ENCODE measurements at regions not wholly inside any gene's neighbourhood (a gene's known extent, or its start where the extent isn't known, plus 50 kb on each side); places are given as distances from the start of the nearest gene placed in this dataset.
"Not testable (repeated sequence)": the region's sequence is repeated elsewhere in the genome, so short reads cannot be mapped to it uniquely, and the experiment has no call there.

DNA sequence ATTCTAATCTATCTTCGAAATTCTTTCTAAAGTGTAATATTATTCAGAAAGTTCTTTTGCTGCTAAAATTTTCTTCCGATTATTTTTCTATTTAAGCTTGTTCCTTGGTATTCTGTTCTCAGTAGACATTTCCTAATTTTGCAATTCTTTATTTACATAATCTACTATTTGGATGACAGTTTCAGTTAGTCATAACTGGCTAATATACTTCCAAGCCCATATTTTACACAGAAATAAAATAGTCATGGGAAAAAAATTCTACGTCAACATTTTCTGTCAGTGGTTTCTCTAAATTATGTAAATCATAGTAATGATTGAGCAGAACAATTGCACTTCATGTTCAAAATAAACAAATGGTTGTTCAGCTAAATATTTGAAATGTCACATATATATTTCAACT lies 178.0 kb upstream of the ANKRD50 start:
- DNase-seq (ENCODE audit: low read depth) = no peak

DNA sequence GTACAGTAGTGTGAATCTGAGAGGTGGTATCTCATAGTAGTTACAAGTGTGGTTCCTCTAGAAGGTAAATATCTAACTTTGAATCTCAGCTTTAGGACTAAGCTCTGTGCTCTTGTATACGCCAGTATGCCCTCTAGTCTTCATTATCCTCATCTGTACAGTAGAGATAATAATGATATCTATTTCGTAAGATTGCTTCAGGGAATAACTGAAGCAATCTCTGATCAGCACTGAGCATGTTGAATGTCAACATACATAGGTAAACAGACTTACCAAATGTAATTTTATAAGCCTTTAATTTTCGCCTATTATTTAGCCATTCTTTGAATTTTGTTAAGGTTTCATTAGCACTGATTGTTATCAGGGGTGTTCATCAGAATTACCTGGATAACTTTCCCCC lies 175.2 kb upstream of the ANKRD50 start:
- DNase-seq (ENCODE audit: low read depth) = no peak

- DNase-seq (ENCODE audit: low read depth) = no peak
These were observed 171.8 kb upstream of the ANKRD50 start for GRCh38 chr4:124884316-124884715.

DNA sequence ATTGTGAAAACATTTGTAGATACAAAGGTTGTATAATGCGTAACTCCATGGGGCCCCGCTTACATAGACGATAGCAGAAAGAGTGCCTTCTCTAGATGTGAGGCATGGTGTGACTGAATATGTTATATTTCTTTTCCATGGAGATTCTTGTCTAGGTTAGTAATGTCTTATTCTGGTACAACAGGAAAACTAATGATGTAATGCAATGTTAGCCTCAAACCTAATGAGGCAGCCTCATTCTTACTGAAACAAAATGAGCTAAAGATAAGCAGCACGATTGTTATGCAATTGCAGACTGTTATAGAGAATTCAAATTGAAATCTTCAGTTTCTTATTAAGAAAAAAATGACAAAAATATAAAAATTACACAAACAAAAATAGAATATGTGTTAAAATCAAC lies 171.1 kb upstream of the ANKRD50 start:
- no peak for DNase-seq (ENCODE audit: low read depth)

GRCh38 chr4:124879195-124879594 lies 166.7 kb upstream of the ANKRD50 start:
- DNase-seq (ENCODE audit: low read depth) = no peak

DNA sequence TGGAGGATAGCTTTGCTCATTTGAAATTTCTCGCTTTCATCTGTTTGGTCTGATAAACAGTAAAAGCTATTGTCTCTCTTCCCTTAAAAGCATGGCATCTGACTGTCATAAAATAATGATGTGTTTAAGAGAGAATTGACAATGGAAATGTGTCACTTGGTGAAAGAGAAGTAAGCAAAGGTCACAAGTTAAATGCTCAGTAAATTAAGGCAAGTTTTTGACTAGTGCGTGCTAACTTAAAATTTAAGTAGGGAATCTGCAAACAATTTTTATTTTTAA lies 161.6 kb upstream of the ANKRD50 start:
- DNase-seq (ENCODE audit: low read depth) = no peak

GRCh38 chr4:124873361-124874171 lies 161.0 kb upstream of the ANKRD50 start:
- DNase-seq (ENCODE audit: low read depth) = no peak

- no peak for DNase-seq (ENCODE audit: low read depth)
These were observed 160.1 kb upstream of the ANKRD50 start for GRCh38 chr4:124872659-124873058.

DNA sequence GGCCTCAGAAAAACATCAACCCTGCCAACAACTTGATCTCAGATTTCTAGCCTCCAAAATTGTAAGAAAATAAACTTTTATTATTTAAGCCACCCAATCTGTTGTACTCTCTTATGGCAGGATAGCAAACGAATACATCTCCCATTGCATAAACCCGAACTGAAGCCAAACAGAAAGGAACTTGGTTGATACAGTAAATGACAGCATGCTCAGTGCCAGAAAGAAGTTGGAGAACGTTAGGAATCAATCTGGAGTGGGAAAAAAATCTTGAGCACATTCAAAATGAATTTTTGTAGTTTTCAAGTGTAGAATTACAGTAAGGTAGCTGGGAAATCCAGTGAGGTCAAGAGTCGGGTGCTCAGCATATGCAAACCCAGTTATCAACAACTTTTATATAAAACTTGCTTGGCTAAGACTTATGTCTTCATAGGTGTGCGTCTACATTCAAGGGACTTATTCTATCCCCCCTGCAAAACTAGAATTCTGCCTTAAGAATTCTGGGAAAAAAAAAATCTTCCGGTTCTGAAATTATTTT lies 157.5 kb upstream of the ANKRD50 start:
- DNase-seq (ENCODE audit: low read depth) = no peak

GRCh38 chr4:124868495-124868894 lies 156.0 kb upstream of the ANKRD50 start:
- DNase-seq (ENCODE audit: low read depth) = peak; percentile 8

GRCh38 chr4:124867536-124867935 lies 155.0 kb upstream of the ANKRD50 start:
- DNase-seq (ENCODE audit: low read depth) = no peak

DNA sequence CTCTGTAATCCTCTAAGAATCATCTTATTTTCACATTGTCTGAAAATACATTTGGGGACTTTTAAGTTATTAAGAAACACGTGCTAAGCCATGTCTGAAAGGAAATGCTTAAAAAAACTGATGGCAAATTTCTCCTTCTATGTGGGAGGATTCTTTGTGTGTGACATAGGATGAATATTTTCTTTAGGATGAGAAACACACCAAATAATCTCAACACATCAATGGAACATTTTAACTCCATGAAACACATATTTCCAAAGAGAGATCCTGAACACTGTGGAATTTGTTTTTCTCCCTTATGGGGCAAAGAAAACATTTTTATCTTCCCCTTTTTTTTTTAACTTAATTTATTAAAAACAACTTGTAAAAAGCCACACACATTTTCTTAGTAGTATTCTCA lies 153.8 kb upstream of the ANKRD50 start:
- no peak for DNase-seq (ENCODE audit: low read depth)

DNA sequence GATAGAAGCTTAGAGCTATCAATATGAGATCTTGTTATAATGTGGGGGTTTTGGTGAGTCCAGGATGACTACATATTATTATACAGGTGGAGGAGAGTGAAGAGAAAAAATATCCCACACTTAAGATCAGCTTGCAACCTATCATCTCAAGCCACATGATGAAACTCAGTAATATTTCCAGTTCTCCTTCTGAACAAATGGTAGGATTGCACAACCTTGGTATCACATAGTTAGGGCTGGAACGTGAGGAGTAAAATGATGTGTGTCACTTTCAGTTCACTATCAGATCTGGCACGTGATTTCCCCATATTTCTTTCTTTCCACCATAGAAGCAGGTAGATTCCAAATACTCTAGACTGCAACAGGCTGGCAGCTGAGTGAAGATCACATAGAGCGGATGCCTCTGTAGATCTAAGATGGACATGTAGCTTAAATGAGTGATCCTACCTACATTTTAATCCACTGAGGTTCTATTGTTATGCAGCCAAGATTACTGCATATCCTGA lies 150.6 kb upstream of the ANKRD50 start:
- DNase-seq (ENCODE audit: low read depth) = no peak

- no peak for DNase-seq (ENCODE audit: low read depth)
These were observed 149.7 kb upstream of the ANKRD50 start for GRCh38 chr4:124862261-124862660.

DNA sequence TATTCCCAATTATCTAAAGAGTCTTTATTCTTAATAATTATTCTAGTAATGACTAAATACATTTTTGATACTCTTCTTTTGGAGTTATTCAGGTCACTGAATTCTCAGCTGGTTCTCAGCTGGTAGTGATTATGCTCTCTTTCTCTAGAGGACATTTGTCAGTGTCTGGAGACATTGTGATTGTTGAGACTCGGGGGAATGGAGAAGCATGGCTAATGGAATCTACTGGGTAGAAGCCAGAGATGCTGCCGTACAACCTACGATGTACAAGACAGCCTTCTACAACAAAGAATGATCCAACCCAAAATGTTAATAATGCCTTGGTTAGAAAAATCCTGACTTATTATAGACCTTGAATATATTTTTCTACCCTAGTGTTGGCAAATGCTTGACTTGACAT lies 149.2 kb upstream of the ANKRD50 start:
- DNase-seq (ENCODE audit: low read depth) = no peak

GRCh38 chr4:124854968-124855367 lies 142.4 kb upstream of the ANKRD50 start:
- DNase-seq (ENCODE audit: low read depth) = no peak

GRCh38 chr4:124851741-124852140 lies 139.2 kb upstream of the ANKRD50 start:
- no peak for DNase-seq (ENCODE audit: low read depth)

DNA sequence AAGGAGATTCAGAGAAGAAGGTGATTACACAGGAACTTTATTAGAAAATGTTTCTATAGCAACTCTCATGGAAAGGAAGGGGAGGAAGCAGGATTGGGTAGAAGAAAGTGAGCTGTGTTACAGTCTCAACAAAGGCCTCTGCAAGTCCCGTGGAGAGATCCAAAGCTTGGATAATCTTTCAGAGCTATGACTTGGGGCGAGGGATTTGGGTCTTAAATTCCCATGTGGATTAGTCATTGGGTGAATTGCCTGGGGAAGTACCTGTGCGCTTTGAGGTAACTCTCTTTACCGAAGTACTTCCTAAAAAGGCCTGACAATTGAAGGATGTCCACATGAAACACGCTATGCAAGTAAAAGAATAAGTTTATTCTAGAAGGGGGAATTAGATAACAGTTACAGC lies 133.8 kb upstream of the ANKRD50 start:
- no peak for DNase-seq (ENCODE audit: low read depth)

- no peak for DNase-seq (ENCODE audit: low read depth)
These were observed 127.4 kb upstream of the ANKRD50 start for GRCh38 chr4:124839786-124840390.

DNA sequence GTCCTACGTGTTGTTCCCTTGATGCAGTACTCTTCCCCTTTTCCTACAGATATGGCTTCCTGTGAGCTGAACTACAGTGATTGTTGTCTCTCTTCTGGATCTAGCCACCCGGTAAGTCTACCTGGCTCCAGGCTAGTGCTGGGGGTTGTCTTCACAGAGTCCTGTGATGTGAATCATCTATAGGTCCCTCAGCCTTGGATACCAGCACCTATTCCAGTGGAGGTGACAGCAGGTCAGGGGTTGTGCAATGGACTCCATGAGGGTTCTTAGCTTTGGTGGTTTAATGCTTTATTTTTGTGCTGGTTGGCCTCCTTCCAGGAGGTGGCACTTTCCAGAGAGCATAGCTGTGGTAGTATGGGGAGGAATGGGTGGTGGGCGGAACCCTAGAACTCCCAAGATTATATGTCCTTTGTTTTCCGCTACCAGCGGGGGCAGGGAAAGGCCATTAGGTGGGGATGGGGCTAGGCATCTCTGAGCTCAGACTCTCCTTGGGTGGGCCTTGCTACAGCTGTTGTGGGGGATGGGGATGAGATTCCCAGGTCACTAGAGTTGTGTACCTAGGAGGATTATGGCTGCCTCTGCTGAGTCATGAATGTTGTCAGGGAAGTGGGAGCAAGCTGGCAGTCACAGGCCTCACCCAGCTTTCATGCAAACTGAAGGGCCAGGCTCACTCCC lies 121.4 kb upstream of the ANKRD50 start:
- no peak for DNase-seq (ENCODE audit: low read depth)

GRCh38 chr4:124828382-124828781 lies 115.8 kb upstream of the ANKRD50 start:
- DNase-seq (ENCODE audit: low read depth) = no peak

DNA sequence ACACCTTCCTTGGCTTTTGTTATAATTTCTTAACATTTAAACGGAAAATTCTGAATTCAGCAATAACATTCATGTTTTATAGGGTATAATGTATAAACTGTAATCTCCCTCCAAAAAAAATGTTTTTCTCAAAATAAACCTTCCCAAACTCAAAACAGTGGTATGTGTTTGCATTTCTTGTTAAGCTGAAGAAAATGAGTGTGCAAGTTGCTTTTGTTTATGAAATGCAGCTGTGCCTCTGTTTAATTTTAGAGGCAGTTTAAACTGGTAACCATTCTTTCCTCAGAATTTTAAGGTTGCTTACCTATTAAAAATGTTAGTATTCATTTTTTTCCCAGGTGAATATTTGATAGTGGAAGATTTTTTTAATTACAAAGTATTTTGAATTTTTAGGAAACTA lies 105.0 kb upstream of the ANKRD50 start:
- DNase-seq (ENCODE audit: low read depth) = no peak

DNA sequence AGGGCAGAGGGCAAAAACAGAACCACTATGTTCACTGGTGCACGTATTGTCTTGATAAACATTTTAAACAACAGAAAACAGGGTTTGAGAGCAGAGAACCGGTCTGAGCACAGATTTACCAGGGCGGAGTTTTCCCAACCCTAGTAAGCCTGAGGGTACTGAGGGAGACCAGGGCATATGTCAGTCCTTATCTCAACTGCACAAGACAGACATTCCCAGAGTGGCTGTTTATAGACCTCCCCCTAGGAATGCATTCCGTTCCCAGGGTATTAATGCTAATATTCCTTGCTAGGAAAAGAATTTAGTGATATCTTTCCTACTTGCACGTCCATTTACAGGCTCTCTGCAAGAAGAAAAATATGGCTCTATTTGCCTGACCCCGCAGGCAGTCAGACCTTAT lies 99.7 kb upstream of the ANKRD50 start:
- not testable (repeated sequence) for DNase-seq (ENCODE audit: low read depth)
